Smooth muscle cell (in vitro differentiated cells): ENCODE measurements at regions not wholly inside any gene's neighbourhood (a gene's known extent, or its start where the extent isn't known, plus 50 kb on each side); places are given as distances from the start of the nearest gene placed in this dataset.

Source experiments
- DNase-seq: peaks from one replicate; lab custom pipeline; 2025; ENCODE audit not compliant: unreplicated experiment; lab: John Stamatoyannopoulos, UW
- H2AFZ ChIP-seq: fragments of 200-600 bp; sonication (generic); 2 replicates; pipeline ENCODE4 v1.6.0; 2016; ENCODE audit warnings: antibody characterized with exemption, low read depth, mild to moderate bottlenecking
- H3F3A ChIP-seq: fragments of 200-600 bp; sonication (generic); 2 replicates; pipeline ENCODE4 v1.6.0; 2017; ENCODE audit warnings: antibody characterized with exemption, low read depth
- H3K27ac ChIP-seq: fragments of 200-600 bp; sonication (generic); 2 replicates; pipeline ENCODE4 v1.5.1; 2016; ENCODE audit warnings: low read depth, mild to moderate bottlenecking
- H3K27me3 ChIP-seq: fragments of 200-600 bp; sonication (generic); 2 replicates; pipeline ENCODE4 v1.6.1; 2016; ENCODE audit warnings: low read depth, mild to moderate bottlenecking
- H3K36me3 ChIP-seq: fragments of 200-600 bp; sonication (generic); 2 replicates; pipeline ENCODE4 v1.5.1; 2016; ENCODE audit warnings: low read depth
- H3K4me1 ChIP-seq: fragments of 200-600 bp; sonication (generic); 2 replicates; pipeline ENCODE4 v1.5.1; 2016; ENCODE audit warnings: low read depth
- H3K4me2 ChIP-seq: fragments of 200-600 bp; sonication (generic); 2 replicates; pipeline ENCODE4 v1.6.0; 2016; ENCODE audit warnings: mild to moderate bottlenecking
- H3K4me3 ChIP-seq: fragments of 200-600 bp; sonication (generic); 2 replicates; pipeline ENCODE4 v1.5.1; 2016; ENCODE audit warnings: mild to moderate bottlenecking
- H3K79me2 ChIP-seq: fragments of 200-600 bp; sonication (generic); 2 replicates; pipeline ENCODE4 v1.6.0; 2016; ENCODE audit warnings: low read depth, mild to moderate bottlenecking
- H3K9ac ChIP-seq: fragments of 200-600 bp; sonication (generic); 2 replicates; pipeline ENCODE4 v1.6.0; 2016; ENCODE audit warnings: low read depth
- H3K9me3 ChIP-seq: fragments of 200-600 bp; sonication (generic); replicated peaks from 2 replicates; pipeline ENCODE4 v1.5.1; 2016; ENCODE audit warnings: low read depth
- H4K20me1 ChIP-seq: fragments of 200-600 bp; sonication (generic); 2 replicates; pipeline ENCODE4 v1.6.0; 2016; ENCODE audit warnings: low read depth
- WGBS: methylation state at CpG from one replicate; pipeline ENCODE4 v1.1.7; 2016; ENCODE audit warnings: low lambda C conversion rate; 5-methylcytosine and 5-hydroxymethylcytosine counted together
- TF ChIP-seq, protein P1 (sequence below): fragments of 200-600 bp; sonication (generic); IDR thresholded peaks from 2 replicates; pipeline ENCODE4 v1.5.1; 2017; ENCODE audit warnings: borderline replicate concordance, mild to moderate bottlenecking, antibody characterized with exemption; ENCODE audit not compliant: insufficient read depth, poor library complexity, severe bottlenecking

DNA sequence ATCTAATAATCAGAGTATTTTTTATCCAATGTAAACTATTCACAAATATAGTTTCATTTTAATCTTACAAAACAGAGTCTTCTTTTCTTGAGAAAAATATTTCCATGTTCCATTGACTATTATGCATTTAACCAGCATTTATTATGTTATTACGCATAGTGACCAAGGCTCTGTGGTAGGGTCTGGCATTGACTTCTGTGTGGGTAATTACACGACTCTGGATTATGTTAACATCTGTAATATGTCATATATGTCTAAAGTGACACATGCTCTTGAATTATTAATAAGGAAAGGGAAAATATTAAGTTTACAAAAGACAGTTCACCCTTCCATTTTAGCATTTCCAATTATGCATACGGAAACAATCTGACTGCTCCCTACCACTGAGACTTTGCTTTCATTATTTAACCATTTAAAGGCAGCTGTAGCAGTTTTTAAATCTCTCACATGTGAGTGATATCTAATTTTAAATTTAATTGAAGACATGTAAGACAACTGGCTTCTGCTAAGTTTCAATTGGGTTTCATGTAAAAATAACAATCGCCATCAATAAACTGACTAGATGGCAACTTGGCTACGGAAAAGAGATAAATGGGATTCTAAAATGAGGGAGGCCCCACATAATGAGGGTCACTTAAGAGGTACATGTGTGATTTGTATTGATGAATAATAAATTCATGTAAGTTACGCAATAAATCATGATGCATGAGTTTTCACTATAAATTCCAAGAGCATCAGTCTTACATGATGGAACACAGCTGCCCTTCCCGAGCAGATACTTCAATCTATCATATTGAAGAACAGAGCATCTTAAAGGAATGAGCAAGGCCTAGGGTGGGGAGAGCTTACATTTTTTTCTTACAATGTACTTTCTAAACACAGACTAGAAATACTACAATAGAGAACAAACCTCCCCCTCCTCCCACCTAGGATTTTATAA is 1056.8 kb downstream of the MAT2B start:
- H3K27ac ChIP-seq, result no peak overlapping the region
- TF ChIP-seq, protein P1, sequence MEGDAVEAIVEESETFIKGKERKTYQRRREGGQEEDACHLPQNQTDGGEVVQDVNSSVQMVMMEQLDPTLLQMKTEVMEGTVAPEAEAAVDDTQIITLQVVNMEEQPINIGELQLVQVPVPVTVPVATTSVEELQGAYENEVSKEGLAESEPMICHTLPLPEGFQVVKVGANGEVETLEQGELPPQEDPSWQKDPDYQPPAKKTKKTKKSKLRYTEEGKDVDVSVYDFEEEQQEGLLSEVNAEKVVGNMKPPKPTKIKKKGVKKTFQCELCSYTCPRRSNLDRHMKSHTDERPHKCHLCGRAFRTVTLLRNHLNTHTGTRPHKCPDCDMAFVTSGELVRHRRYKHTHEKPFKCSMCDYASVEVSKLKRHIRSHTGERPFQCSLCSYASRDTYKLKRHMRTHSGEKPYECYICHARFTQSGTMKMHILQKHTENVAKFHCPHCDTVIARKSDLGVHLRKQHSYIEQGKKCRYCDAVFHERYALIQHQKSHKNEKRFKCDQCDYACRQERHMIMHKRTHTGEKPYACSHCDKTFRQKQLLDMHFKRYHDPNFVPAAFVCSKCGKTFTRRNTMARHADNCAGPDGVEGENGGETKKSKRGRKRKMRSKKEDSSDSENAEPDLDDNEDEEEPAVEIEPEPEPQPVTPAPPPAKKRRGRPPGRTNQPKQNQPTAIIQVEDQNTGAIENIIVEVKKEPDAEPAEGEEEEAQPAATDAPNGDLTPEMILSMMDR, result no peak
- H3K9me3 ChIP-seq, result no peaks in the 10 kb centered on the region
- H4K20me1 ChIP-seq, result no peaks in the 10 kb centered on the region
- H3F3A ChIP-seq, result no peaks in the 10 kb centered on the region
- WGBS, result 92% methylated on average over 7 of the region's 7 CpGs
- H3K4me1 ChIP-seq, result no peaks in the 10 kb centered on the region
- no peaks in the 10 kb centered on the region for H3K27me3 ChIP-seq
- H3K36me3 ChIP-seq, result no peaks in the 10 kb centered on the region
- H3K9ac ChIP-seq, result no peak overlapping the region
- no peak overlapping the region for H3K4me2 ChIP-seq
- H3K4me3 ChIP-seq, result no peak overlapping the region
- DNase-seq, result no peak
- no peak overlapping the region for H2AFZ ChIP-seq
- no peaks in the 10 kb centered on the region for H3K79me2 ChIP-seq

DNA sequence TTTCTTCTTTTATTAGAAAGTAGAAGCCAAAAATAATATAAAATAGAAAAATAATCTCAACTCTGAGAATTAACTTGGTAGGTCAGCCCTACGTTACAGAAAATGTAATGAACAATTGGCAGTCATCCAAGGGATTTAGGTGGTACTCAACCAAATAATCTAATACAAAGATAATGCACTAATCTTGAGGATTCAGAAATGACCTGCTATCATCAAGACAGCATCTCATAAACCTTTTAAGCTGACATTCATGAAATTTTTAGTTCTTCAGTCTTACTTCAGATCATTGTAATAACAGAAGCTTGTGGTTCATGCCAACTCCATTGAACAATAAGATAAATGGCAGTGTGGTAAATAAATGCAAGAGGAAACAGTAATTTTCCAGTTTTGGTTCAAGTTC is 1058.0 kb downstream of the MAT2B start:
- no peak overlapping the region for H3K4me2 ChIP-seq
- H3K4me3 ChIP-seq, result no peak overlapping the region
- TF ChIP-seq, protein P1, result no peak
- no peaks in the 10 kb centered on the region for H3F3A ChIP-seq
- no peaks in the 10 kb centered on the region for H3K9me3 ChIP-seq
- H3K4me1 ChIP-seq, result no peaks in the 10 kb centered on the region
- H3K27me3 ChIP-seq, result no peaks in the 10 kb centered on the region
- no peaks in the 10 kb centered on the region for H3K36me3 ChIP-seq
- H3K79me2 ChIP-seq, result no peaks in the 10 kb centered on the region
- H3K27ac ChIP-seq, result no peak overlapping the region
- no peak for DNase-seq
- WGBS, result 65% methylated on average over 1 of the region's 1 CpG
- H3K9ac ChIP-seq, result no peak overlapping the region
- H4K20me1 ChIP-seq, result no peaks in the 10 kb centered on the region
- no peak overlapping the region for H2AFZ ChIP-seq

DNA sequence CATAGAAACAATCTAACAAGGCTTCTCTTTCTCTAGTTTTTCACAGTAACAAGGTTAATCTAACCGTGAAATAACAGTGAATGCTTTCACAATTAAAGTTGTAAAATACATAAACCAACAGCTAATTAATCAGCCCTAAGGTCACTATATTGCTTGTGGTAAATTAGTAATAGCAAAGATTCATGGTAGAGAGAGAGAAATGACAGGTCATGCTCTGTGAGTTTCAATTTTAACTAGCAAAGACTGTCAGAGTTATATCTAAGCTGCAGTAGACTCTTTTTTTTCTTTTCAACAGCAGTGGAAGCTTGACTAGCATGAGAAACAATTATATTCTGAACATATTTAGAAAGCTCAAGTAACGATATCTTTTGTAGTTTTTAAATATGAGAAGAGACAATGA is 1068.0 kb downstream of the MAT2B start:
- Histone ChIP-seq H3K27ac (no peak overlapping the region), H3F3A (no peaks in the 10 kb centered on the region), H3K4me2 (no peak overlapping the region), H2AFZ (peak overlapping the region; percentile 68), H3K9ac (no peak overlapping the region), H3K9me3 (no peaks in the 10 kb centered on the region), H3K27me3 (no peaks in the 10 kb centered on the region), H3K36me3 (no peaks in the 10 kb centered on the region), H4K20me1 (no peaks in the 10 kb centered on the region), H3K4me1 (no peaks in the 10 kb centered on the region), H3K79me2 (no peaks in the 10 kb centered on the region), H3K4me3 (no peak overlapping the region)
- DNase-seq, result no peak
- 92% methylated on average over 2 of the region's 2 CpGs for WGBS
- TF ChIP-seq, protein P1, result no peak

DNA sequence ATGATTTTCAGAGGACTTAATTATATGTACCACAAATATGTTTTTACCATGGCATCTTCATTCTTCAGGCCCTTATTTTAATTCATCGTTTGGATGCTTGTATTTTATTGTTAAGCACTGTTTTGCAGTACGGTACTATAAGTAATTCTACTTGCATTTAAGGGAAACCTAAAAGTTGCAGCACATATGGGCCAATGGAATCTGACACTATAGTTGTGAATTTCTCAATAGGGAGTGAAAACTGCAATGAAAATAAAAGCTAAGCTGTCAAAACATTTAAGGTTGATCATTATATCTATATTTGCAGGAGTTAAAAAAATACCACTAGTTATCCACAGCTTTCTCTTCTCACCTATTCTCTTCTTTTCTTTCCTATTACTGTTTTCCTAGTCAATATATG is 1071.8 kb downstream of the MAT2B start:
- no peak overlapping the region for H3K27ac ChIP-seq
- 88% methylated on average over 2 of the region's 2 CpGs for WGBS

More for the DNA sequence above, 1071.8 kb downstream of the MAT2B start:
- H3K36me3 ChIP-seq, result no peaks in the 10 kb centered on the region
- no peaks in the 10 kb centered on the region for H3K4me1 ChIP-seq
- H2AFZ ChIP-seq, result no peak overlapping the region
- no peak for DNase-seq
- TF ChIP-seq, protein P1, result no peak
- no peaks in the 10 kb centered on the region for H3K79me2 ChIP-seq
- no peak overlapping the region for H3K9ac ChIP-seq
- H3K4me2 ChIP-seq, result no peak overlapping the region
- no peak overlapping the region for H3K4me3 ChIP-seq
- no peaks in the 10 kb centered on the region for H4K20me1 ChIP-seq
- H3K27me3 ChIP-seq, result no peaks in the 10 kb centered on the region
- no peaks in the 10 kb centered on the region for H3F3A ChIP-seq
- no peaks in the 10 kb centered on the region for H3K9me3 ChIP-seq
